BLaER1 treated with 17β-estradiol and CSF1 and Interleukin-3, amounts not matched to agents 10 nM and 100 nM (cell line): ENCODE measurements at regions not wholly inside any gene's neighbourhood (a gene's known extent, or its start where the extent isn't known, plus 50 kb on each side); places are given as distances from the start of the nearest gene placed in this dataset.

Experiments used
- H3K27ac ChIP-seq, 11 experiments: shearing (Covaris generic); formaldehyde crosslinking; 2 replicates each; pipeline ENCODE4 v1.8.1; 2022
- H3K27me3 ChIP-seq, 11 experiments: shearing (Covaris generic); formaldehyde crosslinking; 2 replicates each; pipeline ENCODE4 v1.8.1; 2022
- H3K36me3 ChIP-seq, 11 experiments: shearing (Covaris generic); formaldehyde crosslinking; 2 replicates each; pipeline ENCODE4 v1.8.1; 2022
- H3K4me1 ChIP-seq, 10 experiments: shearing (Covaris generic); formaldehyde crosslinking; 2 replicates each; pipeline ENCODE4 v1.8.1; 2022
- H3K4me2 ChIP-seq, 11 experiments: shearing (Covaris generic); formaldehyde crosslinking; 2 replicates each; pipeline ENCODE4 v1.8.1; 2022
- H3K4me3 ChIP-seq, 10 experiments: shearing (Covaris generic); formaldehyde crosslinking; 2 replicates each; pipeline ENCODE4 v1.8.1; 2022
- H3K9ac ChIP-seq, 11 experiments: shearing (Covaris generic); formaldehyde crosslinking; 2 replicates each; pipeline ENCODE4 v1.8.1; 2022
- H3K9me3 ChIP-seq, 11 experiments: shearing (Covaris generic); formaldehyde crosslinking; replicated peaks in 1 of 11; 2 replicates each; pipeline ENCODE4 v1.8.1; 2022
- H4K20me1 ChIP-seq, 11 experiments: shearing (Covaris generic); formaldehyde crosslinking; 2 replicates each; pipeline ENCODE4 v1.8.1; 2022
- Cebpa-rat ChIP-seq, 11 experiments: shearing (Covaris generic); IDR thresholded peaks; 2 replicates each; pipeline ENCODE4 v1.8.1; 2022

GRCh38 chr6:133623621-133624020 lies 265.3 kb upstream of the TCF21 start:
- Histone ChIP-seq H3K4me1 (no peaks in the 10 kb centered on the region), H3K9me3 (peaks cover 0 to 7% (median 0%) of the 10 kb centered on the region in 11 experiments; a peak in 3 of 22 replicates), H3K4me3 (no peak overlapping the region), H3K4me2 (no peak overlapping the region), H3K27me3 (no peaks in the 10 kb centered on the region), H4K20me1 (no peaks in the 10 kb centered on the region), H3K27ac (no peak overlapping the region), H3K9ac (no peak overlapping the region), H3K36me3 (no peaks in the 10 kb centered on the region)
- no peak for TF ChIP-seq Cebpa-rat (IDR thresholded peaks at IDR 0.05)

- H3K4me3 ChIP-seq: no peak overlapping the region
- no peaks in the 10 kb centered on the region for H3K36me3 ChIP-seq
- no peak overlapping the region for H3K27ac ChIP-seq
- no peak overlapping the region for H3K4me2 ChIP-seq
- no peaks in the 10 kb centered on the region for H3K27me3 ChIP-seq
- H3K9ac ChIP-seq: no peak overlapping the region
- H4K20me1 ChIP-seq: no peaks in the 10 kb centered on the region
- H3K9me3 ChIP-seq: no peaks in the 10 kb centered on the region
- H3K4me1 ChIP-seq: no peaks in the 10 kb centered on the region
- no peak for TF ChIP-seq Cebpa-rat (IDR thresholded peaks at IDR 0.05)
These were observed 262.7 kb upstream of the TCF21 start for GRCh38 chr6:133626096-133626666.

- no peaks in the 10 kb centered on the region for H3K36me3 ChIP-seq
- no peak overlapping the region for H3K4me2 ChIP-seq
- H3K9ac ChIP-seq: no peak overlapping the region
- no peak overlapping the region for H3K27ac ChIP-seq
- H3K4me3 ChIP-seq: no peak overlapping the region
- H3K4me1 ChIP-seq: peaks cover 0 to 8% (median 0%) of the 10 kb centered on the region in 10 experiments; a peak in 2 of 20 replicates
- H3K9me3 ChIP-seq: no peaks in the 10 kb centered on the region
- no peak for TF ChIP-seq Cebpa-rat (IDR thresholded peaks at IDR 0.05)
- no peaks in the 10 kb centered on the region for H4K20me1 ChIP-seq
- no peaks in the 10 kb centered on the region for H3K27me3 ChIP-seq
These were observed 258.9 kb upstream of the TCF21 start for GRCh38 chr6:133629970-133630369.

- Histone ChIP-seq H3K9me3 (no peaks in the 10 kb centered on the region), H3K4me1 (peaks cover 0 to 8% (median 0%) of the 10 kb centered on the region in 10 experiments; a peak in 2 of 20 replicates), H3K9ac (no peak overlapping the region), H3K36me3 (no peaks in the 10 kb centered on the region), H3K4me2 (no peak overlapping the region), H3K27me3 (no peaks in the 10 kb centered on the region), H3K4me3 (no peak overlapping the region), H3K27ac (no peak overlapping the region), H4K20me1 (no peaks in the 10 kb centered on the region)
- no peak for TF ChIP-seq Cebpa-rat (IDR thresholded peaks at IDR 0.05)
These were observed 258.3 kb upstream of the TCF21 start for GRCh38 chr6:133630651-133631050.

- no peak overlapping the region for H3K9ac ChIP-seq
- no peaks in the 10 kb centered on the region for H4K20me1 ChIP-seq
- TF ChIP-seq Cebpa-rat (IDR thresholded peaks at IDR 0.05): no peak
- H3K4me1 ChIP-seq: peaks cover 0 to 8% (median 0%) of the 10 kb centered on the region in 10 experiments; a peak in 2 of 20 replicates
- no peak overlapping the region for H3K4me2 ChIP-seq
- H3K27ac ChIP-seq: no peak overlapping the region
- H3K9me3 ChIP-seq: no peaks in the 10 kb centered on the region
- no peak overlapping the region for H3K4me3 ChIP-seq
- no peaks in the 10 kb centered on the region for H3K27me3 ChIP-seq
- no peaks in the 10 kb centered on the region for H3K36me3 ChIP-seq
These were observed 257.5 kb upstream of the TCF21 start for GRCh38 chr6:133631421-133631820.

- no peaks in the 10 kb centered on the region for H3K27me3 ChIP-seq
- H3K9me3 ChIP-seq: no peaks in the 10 kb centered on the region
- TF ChIP-seq Cebpa-rat (IDR thresholded peaks at IDR 0.05): no peak
- no peaks in the 10 kb centered on the region for H4K20me1 ChIP-seq
- H3K4me1 ChIP-seq: peaks cover 0 to 8% (median 0%) of the 10 kb centered on the region in 10 experiments; a peak in 2 of 20 replicates
- H3K36me3 ChIP-seq: no peaks in the 10 kb centered on the region
- H3K9ac ChIP-seq: no peak overlapping the region
- H3K27ac ChIP-seq: no peak overlapping the region
- H3K4me2 ChIP-seq: 0 out of 22 replicates have a peak overlapping the region, but pooled peaks of 3 of the 11 experiments have one; percentile 16 to 26 (median 17)
- no peak overlapping the region for H3K4me3 ChIP-seq
These were observed 256.7 kb upstream of the TCF21 start for GRCh38 chr6:133632206-133632605.

GRCh38 chr6:133632906-133633305 lies 256.0 kb upstream of the TCF21 start:
- TF ChIP-seq Cebpa-rat (IDR thresholded peaks at IDR 0.05): no peak
- H4K20me1 ChIP-seq: no peaks in the 10 kb centered on the region
- H3K9me3 ChIP-seq: no peaks in the 10 kb centered on the region
- no peak overlapping the region for H3K9ac ChIP-seq
- H3K36me3 ChIP-seq: no peaks in the 10 kb centered on the region
- peaks cover 0 to 8% (median 0%) of the 10 kb centered on the region in 10 experiments; a peak in 2 of 20 replicates for H3K4me1 ChIP-seq
- H3K4me3 ChIP-seq: no peak overlapping the region
- H3K27ac ChIP-seq: no peak overlapping the region
- no peak overlapping the region for H3K4me2 ChIP-seq
- no peaks in the 10 kb centered on the region for H3K27me3 ChIP-seq

- Histone ChIP-seq H4K20me1 (no peaks in the 10 kb centered on the region), H3K9ac (no peak overlapping the region), H3K9me3 (peaks cover 6 to 11% (median 9%) of the 10 kb centered on the region in 11 experiments; a peak in 15 of 22 replicates), H3K36me3 (no peaks in the 10 kb centered on the region), H3K27me3 (no peaks in the 10 kb centered on the region), H3K4me2 (no peak overlapping the region), H3K4me3 (no peak overlapping the region), H3K27ac (no peak overlapping the region), H3K4me1 (peaks cover 0 to 8% (median 0%) of the 10 kb centered on the region in 10 experiments; a peak in 2 of 20 replicates)
- no peak for TF ChIP-seq Cebpa-rat (IDR thresholded peaks at IDR 0.05)
These were observed 254.4 kb upstream of the TCF21 start for GRCh38 chr6:133634474-133634873.

- no peak overlapping the region for H3K4me2 ChIP-seq
- no peak overlapping the region for H3K9ac ChIP-seq
- H3K4me3 ChIP-seq: no peak overlapping the region
- no peak overlapping the region for H3K27ac ChIP-seq
- no peaks in the 10 kb centered on the region for H3K36me3 ChIP-seq
- no peaks in the 10 kb centered on the region for H4K20me1 ChIP-seq
- peaks cover 0 to 8% (median 0%) of the 10 kb centered on the region in 10 experiments; a peak in 2 of 20 replicates for H3K4me1 ChIP-seq
- no peak for TF ChIP-seq Cebpa-rat (IDR thresholded peaks at IDR 0.05)
- H3K27me3 ChIP-seq: no peaks in the 10 kb centered on the region
- peaks cover 7 to 11% (median 9%) of the 10 kb centered on the region in 11 experiments; a peak in 15 of 22 replicates for H3K9me3 ChIP-seq
These were observed 253.5 kb upstream of the TCF21 start for GRCh38 chr6:133635447-133635846.

- no peaks in the 10 kb centered on the region for H4K20me1 ChIP-seq
- H3K9ac ChIP-seq: no peak overlapping the region
- H3K4me2 ChIP-seq: no peak overlapping the region
- H3K27me3 ChIP-seq: no peaks in the 10 kb centered on the region
- no peak overlapping the region for H3K27ac ChIP-seq
- peaks cover 0 to under 1% (median 0%) of the 10 kb centered on the region in 10 experiments; a peak in 1 of 20 replicates for H3K4me1 ChIP-seq
- no peak for TF ChIP-seq Cebpa-rat (IDR thresholded peaks at IDR 0.05)
- no peak overlapping the region for H3K4me3 ChIP-seq
- H3K9me3 ChIP-seq: peaks cover 7 to 11% (median 9%) of the 10 kb centered on the region in 11 experiments; a peak in 15 of 22 replicates
- no peaks in the 10 kb centered on the region for H3K36me3 ChIP-seq
These were observed 251.5 kb upstream of the TCF21 start for GRCh38 chr6:133637436-133637835.
